GM12872 (cell line): ENCODE measurements at regions not wholly inside any gene's neighbourhood (a gene's known extent, or its start where the extent isn't known, plus 50 kb on each side); places are given as distances from the start of the nearest gene placed in this dataset.

Experiments
- TF ChIP-seq, protein P1 (sequence below): IDR thresholded peaks from 3 replicates; pipeline ENCODE4 v1.5.1; 2011; ENCODE audit warnings: low read depth, mild to moderate bottlenecking, low read length, moderate library complexity; ENCODE audit not compliant: insufficient read depth

DNA sequence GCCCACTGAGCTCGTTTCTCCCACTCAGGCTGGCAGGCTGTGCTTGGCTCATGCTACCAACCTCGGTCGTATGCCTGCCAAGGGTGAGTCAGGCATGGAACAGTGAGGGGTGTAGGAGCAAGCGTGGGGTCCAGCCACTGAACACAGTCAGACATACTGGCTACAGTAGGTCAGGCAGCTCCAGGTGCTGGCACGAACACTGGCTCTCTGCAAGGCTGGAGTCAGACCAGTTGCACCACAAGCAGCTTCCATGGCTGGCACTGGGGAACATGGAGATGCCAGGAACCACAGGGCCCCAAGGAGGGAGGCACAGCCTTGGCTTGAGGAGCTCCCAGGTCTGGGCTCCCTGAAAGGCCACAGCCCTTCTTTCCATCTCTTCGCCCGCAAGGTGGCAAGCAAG, 410.7 kb upstream of the KIRREL3 start:
- TF ChIP-seq, protein P1, sequence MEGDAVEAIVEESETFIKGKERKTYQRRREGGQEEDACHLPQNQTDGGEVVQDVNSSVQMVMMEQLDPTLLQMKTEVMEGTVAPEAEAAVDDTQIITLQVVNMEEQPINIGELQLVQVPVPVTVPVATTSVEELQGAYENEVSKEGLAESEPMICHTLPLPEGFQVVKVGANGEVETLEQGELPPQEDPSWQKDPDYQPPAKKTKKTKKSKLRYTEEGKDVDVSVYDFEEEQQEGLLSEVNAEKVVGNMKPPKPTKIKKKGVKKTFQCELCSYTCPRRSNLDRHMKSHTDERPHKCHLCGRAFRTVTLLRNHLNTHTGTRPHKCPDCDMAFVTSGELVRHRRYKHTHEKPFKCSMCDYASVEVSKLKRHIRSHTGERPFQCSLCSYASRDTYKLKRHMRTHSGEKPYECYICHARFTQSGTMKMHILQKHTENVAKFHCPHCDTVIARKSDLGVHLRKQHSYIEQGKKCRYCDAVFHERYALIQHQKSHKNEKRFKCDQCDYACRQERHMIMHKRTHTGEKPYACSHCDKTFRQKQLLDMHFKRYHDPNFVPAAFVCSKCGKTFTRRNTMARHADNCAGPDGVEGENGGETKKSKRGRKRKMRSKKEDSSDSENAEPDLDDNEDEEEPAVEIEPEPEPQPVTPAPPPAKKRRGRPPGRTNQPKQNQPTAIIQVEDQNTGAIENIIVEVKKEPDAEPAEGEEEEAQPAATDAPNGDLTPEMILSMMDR, result no peak

DNA sequence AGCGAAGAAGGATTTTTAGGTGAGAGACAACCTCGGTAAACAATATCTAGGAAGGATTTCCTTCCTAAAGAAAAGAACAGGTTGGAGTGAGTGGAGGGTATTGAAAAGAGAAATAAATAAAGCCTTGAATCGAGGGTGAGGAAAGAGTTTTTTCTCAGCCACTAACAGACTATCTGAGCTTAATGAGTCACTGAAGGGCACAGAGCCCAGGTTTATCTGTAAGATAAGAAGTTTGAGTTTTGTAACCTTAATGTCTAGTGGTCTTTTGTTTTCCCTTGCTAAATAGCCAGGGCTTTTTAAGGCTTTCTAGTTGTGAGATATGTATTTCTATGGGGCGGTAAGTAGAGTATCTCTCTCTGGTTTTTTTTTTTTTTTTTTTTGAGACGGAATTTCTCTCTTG, 394.5 kb upstream of the KIRREL3 start:
- TF ChIP-seq, protein P1, result no peak

DNA sequence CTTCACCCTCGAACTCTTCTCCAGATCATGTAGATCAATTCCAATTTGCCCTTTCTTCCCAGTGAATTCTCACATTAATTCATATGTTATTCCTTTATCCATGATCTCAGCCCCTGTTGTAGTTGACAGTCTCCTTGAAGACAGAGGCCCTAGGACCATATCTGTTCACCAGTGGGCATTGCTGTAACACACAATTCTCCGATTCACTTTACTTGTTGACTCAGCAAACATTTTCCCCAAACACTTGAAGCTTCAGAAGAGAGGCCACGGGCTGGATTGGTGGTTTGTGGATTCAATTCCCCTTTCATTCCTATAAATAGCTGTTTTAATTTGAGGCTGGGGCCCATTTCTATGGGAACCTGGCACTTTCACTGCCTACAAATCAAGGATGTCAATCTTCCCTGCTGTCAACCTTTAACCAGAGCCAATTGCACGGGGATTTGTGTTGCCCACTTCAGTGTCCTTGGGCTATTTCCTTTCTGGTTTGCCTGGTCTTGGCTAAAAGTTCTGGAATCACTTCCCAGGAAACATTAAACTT, 393.0 kb upstream of the KIRREL3 start:
- TF ChIP-seq, protein P1, result no peak

DNA sequence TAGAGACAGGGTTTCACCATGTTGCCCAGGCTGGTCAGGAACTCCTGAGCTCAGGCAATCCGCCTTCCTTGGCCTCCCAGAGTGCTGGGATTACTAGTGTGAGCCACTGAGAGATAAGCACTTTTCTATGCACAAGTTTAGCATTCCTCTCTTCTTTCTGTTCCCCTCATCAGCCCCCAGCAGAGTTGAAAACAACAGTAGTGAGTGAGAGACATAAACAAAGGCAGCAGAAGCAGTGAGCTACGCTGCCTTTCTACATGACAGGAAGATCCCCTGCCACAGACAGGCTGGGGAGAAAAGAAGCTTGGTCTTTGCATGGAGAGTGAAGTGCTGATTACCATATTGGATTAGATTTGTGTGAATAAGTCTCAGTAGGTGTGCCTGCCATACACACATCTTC, 392.0 kb upstream of the KIRREL3 start:
- TF ChIP-seq, protein P1, result no peak

DNA sequence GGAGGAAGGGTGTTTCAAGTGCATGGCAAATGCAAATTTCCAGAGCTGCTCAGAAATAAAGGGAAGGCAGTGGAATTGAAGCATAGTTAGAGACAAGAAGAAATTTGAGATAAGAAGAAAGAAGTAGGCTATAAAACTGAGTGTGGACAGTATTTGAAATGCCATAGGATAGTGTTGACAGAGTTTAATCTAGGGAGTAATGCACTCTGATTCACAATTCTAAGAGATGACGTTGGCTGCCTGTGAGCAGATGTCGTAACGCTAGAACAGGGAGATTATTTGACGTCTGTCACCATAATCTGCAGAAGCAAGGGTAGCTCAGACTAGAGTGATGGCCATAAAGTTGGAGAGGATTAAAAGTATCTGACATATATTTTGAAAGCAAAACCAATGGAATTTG, 389.9 kb upstream of the KIRREL3 start:
- TF ChIP-seq, protein P1, result no peak

DNA sequence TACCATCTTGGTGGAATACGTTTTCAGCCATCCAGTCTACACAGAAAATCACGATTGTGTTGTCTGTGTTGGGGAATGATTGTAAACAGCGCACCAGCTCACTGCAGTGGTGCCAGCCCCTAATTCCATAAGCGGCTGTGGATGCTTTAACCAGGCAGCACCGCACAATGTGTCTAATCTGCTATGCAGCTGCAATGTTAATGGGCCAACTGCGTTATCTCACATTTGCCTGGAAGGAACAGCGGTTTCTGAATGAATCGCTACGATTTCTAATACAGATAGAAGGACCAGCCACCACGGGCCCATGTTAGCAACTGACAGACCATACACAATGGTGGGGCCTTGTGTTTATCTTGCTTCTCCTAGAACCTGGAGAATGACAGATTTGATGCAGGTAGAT, 384.5 kb upstream of the KIRREL3 start:
- TF ChIP-seq, protein P1, result no peak

DNA sequence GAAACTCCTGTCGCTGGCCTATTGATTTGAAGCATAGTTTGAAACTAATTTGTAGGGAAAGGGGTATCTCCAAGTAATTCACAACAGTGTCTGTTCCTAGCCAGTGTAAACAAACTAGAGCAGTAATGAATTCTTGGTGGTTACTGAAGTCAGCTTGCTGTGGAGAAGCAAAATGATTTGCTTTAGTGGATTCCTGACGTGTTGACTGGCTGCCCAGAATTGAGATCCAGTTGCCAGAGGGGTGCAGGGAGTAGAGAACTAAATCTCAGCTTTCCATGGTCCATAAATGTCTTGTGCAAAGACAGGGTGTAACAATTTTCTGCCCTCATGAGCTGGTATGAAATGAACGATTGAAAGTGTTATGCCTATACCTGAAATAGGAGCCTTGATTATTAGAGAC, 382.5 kb upstream of the KIRREL3 start:
- TF ChIP-seq, protein P1, result no peak

DNA sequence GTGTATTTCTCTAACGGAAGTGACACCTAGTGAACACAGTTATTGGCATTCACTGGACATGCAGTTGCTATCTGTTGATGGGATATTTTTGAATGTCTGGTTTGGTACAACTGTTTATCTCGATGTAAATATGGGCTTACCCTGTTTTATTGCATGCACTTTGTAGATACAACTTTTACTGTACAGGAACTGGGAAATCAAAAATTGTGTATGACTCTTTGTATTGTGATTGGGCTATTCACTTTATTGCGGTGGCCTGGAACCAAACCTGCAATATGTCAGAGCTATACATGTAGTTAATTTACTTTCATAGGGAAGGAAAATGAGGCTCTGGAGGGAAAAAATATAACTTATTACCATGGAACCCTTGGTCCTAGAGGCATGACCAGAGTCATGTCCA, 380.7 kb upstream of the KIRREL3 start:
- TF ChIP-seq, protein P1, result no peak
